A549 (cell line): ENCODE measurements at regions not wholly inside any gene's neighbourhood (a gene's known extent, or its start where the extent isn't known, plus 50 kb on each side); places are given as distances from the start of the nearest gene placed in this dataset.
"Not testable (repeated sequence)": the region's sequence is repeated elsewhere in the genome, so short reads cannot be mapped to it uniquely, and the experiment has no call there.

Source experiments
- ATAC-seq, 2 experiments: fragments of 200-7000 bp in 1 of 2; fragments of >200 bp in 1 of 2; cut with Nextera tagmentation in 1 of 2; cut with Tn5 transposase in 1 of 2; 3 replicates each; pipeline versions ENCODE4 v1.8.0 to v1.9.1; 2018 to 2020; ENCODE audit warnings: mild to moderate bottlenecking in 1 of 2, moderate library complexity in 1 of 2
- CTCF ChIA-PET: fragments of 300-600 bp; sonication (Branson Sonifier 250); formaldehyde crosslinking; extraction: SDS; loops from one replicate; lab custom pipeline; 2021; ENCODE audit warnings: antibody characterized with exemption, inconsistent platforms; lab: Yijun Ruan, JAX
- POLR2A ChIA-PET: fragments of 350-600 bp; formaldehyde crosslinking; extraction: SDS; loops from one replicate; lab custom pipeline; 2021; ENCODE audit warnings: antibody characterized with exemption, inconsistent platforms; lab: Yijun Ruan, JAX
- DNase-seq, 2 experiments: peaks; one replicate each; pipeline versions ENCODE4 v3.0.0 to v3.0.0-alpha.2; 2011 to 2016; ENCODE audit warnings: low read depth in 1 of 2, low spot score in 1 of 2
- FAIRE-seq: peaks from 2 replicates; lab custom pipeline; 2011; peaks lifted over from hg19 to GRCh38; lab: Jason Lieb, UNC
- H3K27ac ChIP-seq, 2 experiments: fragments of >200 bp; sonication (Bioruptor Twin); formaldehyde crosslinking; 3 replicates each; pipeline ENCODE4 v1.5.1; 2016 to 2017
- H3K4me1 ChIP-seq: fragments of >200 bp; sonication (Bioruptor Twin); formaldehyde crosslinking; 3 replicates; pipeline ENCODE4 v1.6.1; 2016
- H3K4me2 ChIP-seq: fragments of >200 bp; sonication (Bioruptor Twin); formaldehyde crosslinking; 3 replicates; pipeline ENCODE4 v1.6.1; 2016
- H3K4me3 ChIP-seq: fragments of >200 bp; sonication (Bioruptor Twin); formaldehyde crosslinking; 3 replicates; pipeline ENCODE4 v1.5.1; 2016
- H3K9me3 ChIP-seq: fragments of >200 bp; sonication (Bioruptor Twin); formaldehyde crosslinking; 3 replicates; pipeline ENCODE4 v1.6.1; 2016
- ATOH8 ChIP-seq: fragments of 250-450 bp; sonication (Bioruptor Pico); IDR thresholded peaks from 2 replicates; pipeline ENCODE4 v1.5.0; 2020; ENCODE audit warnings: low read depth, mild to moderate bottlenecking, moderate library complexity
- CBX2 ChIP-seq: fragments of 200-600 bp; sonication (generic); IDR thresholded peaks from 2 replicates; pipeline ENCODE4 v1.6.1; 2016; ENCODE audit warnings: low read depth, mild to moderate bottlenecking, borderline replicate concordance
- CBX8 ChIP-seq: fragments of 200-600 bp; sonication (generic); IDR thresholded peaks from 2 replicates; pipeline ENCODE4 v1.6.1; 2016
- FOSB ChIP-seq: fragments of 250-450 bp; sonication (Bioruptor Pico); IDR thresholded peaks from 2 replicates; pipeline ENCODE4 v1.5.0; 2020; ENCODE audit warnings: mild to moderate bottlenecking, moderate library complexity
- GATA3 ChIP-seq: IDR thresholded peaks from 2 replicates; pipeline ENCODE4 v1.6.1; 2012; ENCODE audit warnings: borderline replicate concordance
- HOXB5 ChIP-seq: fragments of 250-450 bp; sonication (Bioruptor Pico); IDR thresholded peaks from 2 replicates; pipeline ENCODE4 v1.5.0; 2020; ENCODE audit warnings: mild to moderate bottlenecking, moderate library complexity
- JUNB ChIP-seq: fragments of >200 bp; sonication (Bioruptor Twin); formaldehyde crosslinking; IDR thresholded peaks from 2 replicates; pipeline ENCODE4 v1.6.1; 2016
- MAX ChIP-seq: IDR thresholded peaks from 2 replicates; pipeline ENCODE4 v1.6.1; 2012
- MAZ ChIP-seq: fragments of 150-350 bp; IDR thresholded peaks from 2 replicates; pipeline ENCODE4 v1.6.1; 2014; ENCODE audit warnings: antibody characterized with exemption, low read depth, low read length, borderline replicate concordance
- NPAS2 ChIP-seq: fragments of 250-450 bp; sonication (Bioruptor Pico); IDR thresholded peaks from 2 replicates; pipeline ENCODE4 v1.8.0; 2022; ENCODE audit warnings: mild to moderate bottlenecking, moderate library complexity, borderline replicate concordance
- PHF8 ChIP-seq: fragments of 200-600 bp; sonication (generic); IDR thresholded peaks from 2 replicates; pipeline ENCODE4 v1.6.1; 2016; ENCODE audit warnings: low read depth, mild to moderate bottlenecking, antibody characterized with exemption, moderate library complexity, borderline replicate concordance
- POLR2AphosphoS2 ChIP-seq: conservative IDR thresholded peaks from 2 replicates; pipeline ENCODE4 v1.6.1; 2012; ENCODE audit warnings: low read length, improper control_type of control experiment, inconsistent platforms
- RARB ChIP-seq: fragments of 250-450 bp; sonication (Bioruptor Pico); IDR thresholded peaks from 2 replicates; pipeline ENCODE4 v1.8.0; 2021; ENCODE audit warnings: mild to moderate bottlenecking, moderate library complexity
- RCOR1 ChIP-seq: fragments of 150-350 bp; IDR thresholded peaks from 2 replicates; pipeline ENCODE4 v1.6.1; 2014; ENCODE audit warnings: antibody characterized with exemption, low read length, low read depth
- RNF2 ChIP-seq: fragments of 200-600 bp; sonication (generic); IDR thresholded peaks from 2 replicates; pipeline ENCODE4 v1.6.1; 2016; ENCODE audit warnings: low read depth, mild to moderate bottlenecking, antibody characterized with exemption, moderate library complexity, borderline replicate concordance
- SMC3 ChIP-seq: fragments of >200 bp; sonication (Bioruptor Twin); formaldehyde crosslinking; IDR thresholded peaks from 3 replicates; pipeline ENCODE4 v1.6.1; 2018; ENCODE audit warnings: inconsistent platforms
- TFCP2L1 ChIP-seq: fragments of 250-450 bp; sonication (Bioruptor Pico); IDR thresholded peaks from 2 replicates; pipeline ENCODE4 v1.5.0; 2021; ENCODE audit warnings: mild to moderate bottlenecking
- USF2 ChIP-seq: fragments of 450-650 bp; IDR thresholded peaks from 2 replicates; pipeline ENCODE4 v1.6.1; 2014; ENCODE audit warnings: antibody characterized with exemption
- ZC3H11A ChIP-seq: fragments of 450-650 bp; IDR thresholded peaks from 2 replicates; pipeline ENCODE4 v1.6.1; 2014; ENCODE audit warnings: antibody characterized with exemption, mild to moderate bottlenecking
- ZNF302 ChIP-seq: fragments of 250-450 bp; sonication (Bioruptor Pico); IDR thresholded peaks from 2 replicates; pipeline ENCODE4 v1.9.0; 2021; ENCODE audit warnings: inconsistent platforms, mild to moderate bottlenecking, moderate library complexity
- ZSCAN20 ChIP-seq: fragments of 250-450 bp; sonication (Bioruptor Pico); IDR thresholded peaks from 2 replicates; pipeline ENCODE4 v1.8.0; 2022; ENCODE audit warnings: mild to moderate bottlenecking, moderate library complexity
- WGBS: methylation state at CpG from one replicate; pipeline ENCODE4 v1.1.6; 2017; ENCODE audit errors: missing lambda C conversion rate; 5-methylcytosine and 5-hydroxymethylcytosine counted together
- TF ChIP-seq, protein P1 (sequence below): fragments of 250-450 bp; sonication (Bioruptor Pico); IDR thresholded peaks from 2 replicates; pipeline ENCODE4 v1.5.0; 2021; ENCODE audit warnings: mild to moderate bottlenecking, moderate library complexity, borderline replicate concordance
- TF ChIP-seq, protein P2 (sequence below): fragments of >200 bp; sonication (Bioruptor Twin); formaldehyde crosslinking; IDR thresholded peaks from 3 replicates; pipeline ENCODE4 v1.6.1; 2016

DNA sequence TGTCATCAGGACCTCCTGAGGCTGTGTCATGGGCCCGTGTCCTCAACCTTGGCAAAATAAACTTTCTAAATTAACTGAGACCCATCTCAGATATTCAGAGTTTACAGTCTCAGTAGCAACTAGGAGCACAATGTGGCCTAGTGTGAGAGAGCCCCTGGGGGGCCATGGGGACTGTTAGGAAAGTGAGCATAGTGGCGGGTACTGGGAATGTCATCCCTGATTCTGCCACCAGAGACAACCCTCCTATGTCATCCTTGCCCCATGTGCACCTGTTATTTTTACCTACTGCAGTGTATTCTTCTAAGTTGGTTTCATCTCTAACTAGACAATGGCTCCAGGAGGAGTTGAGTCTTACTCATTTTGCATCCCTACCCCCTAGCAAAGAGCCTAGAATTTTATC lies 78.6 kb downstream of the CCDC71L start:
- Histone ChIP-seq H3K9me3 (no peaks in the 10 kb centered on the region), H3K27ac (no peak overlapping the region), H3K4me3 (no peak overlapping the region), H3K4me1 (no peaks in the 10 kb centered on the region), H3K4me2 (no peak overlapping the region)
- FAIRE-seq (no peak), DNase-seq (no peak), ATAC-seq (no peak)
- POLR2A ChIA-PET, result no interaction called here
- TF ChIP-seq RCOR1 (no peak), MAX (no peak), JUNB (no peak), RARB (CRISPR knock-in tag) (no peak), TFCP2L1 (CRISPR knock-in tag) (no peak), MAZ (no peak), NPAS2 (CRISPR knock-in tag) (no peak), ZSCAN20 (CRISPR knock-in tag) (no peak), RNF2 (no peak), POLR2AphosphoS2 (no peak), CBX2 (no peak)
- WGBS, result 22% methylated on average over 2 of the region's 2 CpGs
- CTCF ChIA-PET, result no interaction called here

- FAIRE-seq, H3K4me3 ChIP-seq, ATAC-seq, POLR2A ChIA-PET, H3K27ac ChIP-seq, H3K4me2 ChIP-seq, H3K9me3 ChIP-seq, H3K4me1 ChIP-seq, DNase-seq: not testable (repeated sequence)
- 58% methylated on average over 13 of the region's 13 CpGs for WGBS
- CTCF ChIA-PET, result interaction anchor here (1.7 kb wide), 1 partner anchor 20 kb away, joined by 4 read pairs; no protein-coding TSS in a partner anchor
Observed at GRCh38 chr7:106579086-106579485, 81.9 kb downstream of the CCDC71L start.

- CTCF ChIA-PET, result no interaction called here
- DNase-seq (no peak), ATAC-seq (no peak), FAIRE-seq (no peak)
- H3K27ac ChIP-seq, result no peak overlapping the region
- H3K4me3 ChIP-seq, result no peak overlapping the region
- 42% methylated on average over 6 of the region's 6 CpGs for WGBS
- H3K9me3 ChIP-seq, result no peaks in the 10 kb centered on the region
- H3K4me2 ChIP-seq, result no peak overlapping the region
- no peaks in the 10 kb centered on the region for H3K4me1 ChIP-seq
- POLR2A ChIA-PET, result no interaction called here
- no peak for TF ChIP-seq ZNF302 (CRISPR knock-in tag)
- no peak for TF ChIP-seq RNF2
- TF ChIP-seq, protein P1, sequence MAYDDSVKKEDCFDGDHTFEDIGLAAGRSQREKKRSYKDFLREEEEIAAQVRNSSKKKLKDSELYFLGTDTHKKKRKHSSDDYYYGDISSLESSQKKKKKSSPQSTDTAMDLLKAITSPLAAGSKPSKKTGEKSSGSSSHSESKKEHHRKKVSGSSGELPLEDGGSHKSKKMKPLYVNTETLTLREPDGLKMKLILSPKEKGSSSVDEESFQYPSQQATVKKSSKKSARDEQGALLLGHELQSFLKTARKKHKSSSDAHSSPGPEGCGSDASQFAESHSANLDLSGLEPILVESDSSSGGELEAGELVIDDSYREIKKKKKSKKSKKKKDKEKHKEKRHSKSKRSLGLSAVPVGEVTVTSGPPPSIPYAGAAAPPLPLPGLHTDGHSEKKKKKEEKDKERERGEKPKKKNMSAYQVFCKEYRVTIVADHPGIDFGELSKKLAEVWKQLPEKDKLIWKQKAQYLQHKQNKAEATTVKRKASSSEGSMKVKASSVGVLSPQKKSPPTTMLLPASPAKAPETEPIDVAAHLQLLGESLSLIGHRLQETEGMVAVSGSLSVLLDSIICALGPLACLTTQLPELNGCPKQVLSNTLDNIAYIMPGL (CRISPR knock-in tag), result no peak
- TF ChIP-seq SMC3, result no peak
- no peak for TF ChIP-seq ATOH8 (CRISPR knock-in tag)
- no peak for TF ChIP-seq PHF8
- TF ChIP-seq, protein P2, sequence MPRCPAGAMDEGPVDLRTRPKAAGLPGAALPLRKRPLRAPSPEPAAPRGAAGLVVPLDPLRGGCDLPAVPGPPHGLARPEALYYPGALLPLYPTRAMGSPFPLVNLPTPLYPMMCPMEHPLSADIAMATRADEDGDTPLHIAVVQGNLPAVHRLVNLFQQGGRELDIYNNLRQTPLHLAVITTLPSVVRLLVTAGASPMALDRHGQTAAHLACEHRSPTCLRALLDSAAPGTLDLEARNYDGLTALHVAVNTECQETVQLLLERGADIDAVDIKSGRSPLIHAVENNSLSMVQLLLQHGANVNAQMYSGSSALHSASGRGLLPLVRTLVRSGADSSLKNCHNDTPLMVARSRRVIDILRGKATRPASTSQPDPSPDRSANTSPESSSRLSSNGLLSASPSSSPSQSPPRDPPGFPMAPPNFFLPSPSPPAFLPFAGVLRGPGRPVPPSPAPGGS, result no peak
- no peak for TF ChIP-seq GATA3
- no peak for TF ChIP-seq ZC3H11A
- no peak for TF ChIP-seq RCOR1
- TF ChIP-seq HOXB5, result no peak
- no peak for TF ChIP-seq CBX8
- TF ChIP-seq USF2, result no peak
- TF ChIP-seq FOSB (CRISPR knock-in tag), result no peak
- no peak for TF ChIP-seq POLR2AphosphoS2
Observed at GRCh38 chr7:106575138-106575823, 85.7 kb downstream of the CCDC71L start.
